ENCODE measurements at regions not wholly inside any gene's neighbourhood (a gene's known extent, or its start where the extent isn't known, plus 50 kb on each side); places are given as distances from the start of the nearest gene placed in this dataset.

- DNase-seq (ENCODE audit: low spot score): no peak
Measured at GRCh38 chr3:107969994-107970819, 120.6 kb downstream of the CD47 start.

DNA sequence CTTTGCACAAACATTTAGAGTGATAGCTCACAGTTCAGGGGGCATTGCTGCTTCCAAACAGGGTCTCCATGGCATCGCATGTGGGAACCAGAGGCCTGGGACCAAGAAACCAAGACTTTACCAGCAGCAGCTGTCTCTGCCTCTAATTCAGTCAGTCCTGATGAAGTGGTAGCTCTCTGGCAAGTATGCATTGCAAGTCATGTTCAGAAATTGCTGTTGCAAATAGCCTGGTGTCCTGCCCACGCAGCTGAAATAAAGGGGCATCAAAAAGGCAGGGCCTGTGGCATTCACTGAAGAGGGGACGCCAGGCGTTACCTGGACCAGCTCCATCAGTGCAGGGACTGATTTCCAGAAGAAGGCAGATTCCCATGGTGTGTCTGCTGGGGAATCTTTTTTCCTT is 121.3 kb downstream of the CD47 start:
- no peak for DNase-seq (ENCODE audit: low spot score)

GRCh38 chr3:107966276-107966675 is 124.6 kb downstream of the CD47 start:
- no peak for DNase-seq (ENCODE audit: low spot score)

DNA sequence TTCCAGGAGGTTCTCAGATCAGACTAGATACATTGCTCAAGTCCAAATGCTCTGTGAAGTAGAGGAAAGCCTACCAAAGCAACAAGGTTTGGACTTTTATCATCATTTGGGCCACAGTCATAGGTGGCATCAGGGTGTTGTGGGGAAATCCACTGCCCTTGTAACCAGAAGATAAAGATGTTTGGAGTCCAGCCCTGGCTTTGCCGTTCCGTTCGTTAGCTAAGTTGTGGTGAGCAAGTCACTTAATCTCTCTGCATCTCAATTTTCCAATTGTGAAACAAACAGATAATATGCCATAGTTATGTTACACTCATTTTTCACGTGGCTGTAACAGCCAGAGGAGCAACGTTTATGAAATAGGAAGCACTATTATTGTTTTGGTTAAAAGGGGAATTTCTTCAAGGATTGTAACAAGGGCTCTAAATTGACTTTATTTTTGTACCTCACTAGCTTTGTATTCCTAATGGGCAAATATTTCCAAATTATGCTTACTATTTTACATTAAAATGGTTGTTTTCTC is 125.6 kb downstream of the CD47 start:
- DNase-seq (ENCODE audit: low spot score): no peak

DNA sequence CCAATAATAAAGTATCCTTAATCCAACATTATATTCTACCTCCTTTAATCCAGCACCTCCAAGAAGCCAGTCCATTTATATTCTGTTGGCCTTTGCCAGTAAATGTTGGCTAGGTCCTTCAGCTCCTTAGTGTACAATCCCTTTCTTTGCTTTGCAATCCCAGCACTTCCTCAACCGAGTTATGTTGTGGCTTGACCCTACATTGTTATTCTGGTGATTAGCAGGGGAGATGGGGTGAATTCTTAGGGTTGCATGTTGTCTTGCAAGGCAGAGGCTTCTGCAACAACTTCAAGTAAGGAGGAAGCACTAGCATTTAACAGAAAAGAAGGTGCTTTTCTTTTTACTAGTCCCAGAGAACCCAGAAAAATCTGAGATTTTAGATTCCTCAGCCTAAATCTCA is 127.2 kb downstream of the CD47 start:
- no peak for DNase-seq (ENCODE audit: low spot score)

DNA sequence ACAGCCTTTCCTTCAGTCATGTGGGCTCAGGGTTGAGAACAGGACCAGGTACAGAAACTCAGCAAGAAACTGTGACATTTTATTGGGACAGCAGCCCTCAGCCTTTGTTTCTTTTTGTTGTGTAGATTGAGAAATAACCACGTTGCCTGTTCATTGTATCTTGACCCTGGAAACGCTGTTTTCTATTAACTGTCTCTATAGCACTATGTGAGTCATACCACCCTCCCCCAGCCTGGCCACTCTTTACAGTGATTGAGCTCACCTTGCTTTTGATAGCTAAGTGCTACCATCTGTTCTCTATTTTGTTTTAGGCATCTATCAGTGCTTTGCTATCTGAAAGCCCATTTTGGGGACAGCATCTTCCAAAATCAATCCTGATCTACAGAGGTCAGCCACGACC is 127.9 kb downstream of the CD47 start:
- peak; percentile 73 for DNase-seq (ENCODE audit: low spot score)

- no peak for DNase-seq (ENCODE audit: low spot score)
Measured at GRCh38 chr3:107962037-107962436, 128.8 kb downstream of the CD47 start.

DNA sequence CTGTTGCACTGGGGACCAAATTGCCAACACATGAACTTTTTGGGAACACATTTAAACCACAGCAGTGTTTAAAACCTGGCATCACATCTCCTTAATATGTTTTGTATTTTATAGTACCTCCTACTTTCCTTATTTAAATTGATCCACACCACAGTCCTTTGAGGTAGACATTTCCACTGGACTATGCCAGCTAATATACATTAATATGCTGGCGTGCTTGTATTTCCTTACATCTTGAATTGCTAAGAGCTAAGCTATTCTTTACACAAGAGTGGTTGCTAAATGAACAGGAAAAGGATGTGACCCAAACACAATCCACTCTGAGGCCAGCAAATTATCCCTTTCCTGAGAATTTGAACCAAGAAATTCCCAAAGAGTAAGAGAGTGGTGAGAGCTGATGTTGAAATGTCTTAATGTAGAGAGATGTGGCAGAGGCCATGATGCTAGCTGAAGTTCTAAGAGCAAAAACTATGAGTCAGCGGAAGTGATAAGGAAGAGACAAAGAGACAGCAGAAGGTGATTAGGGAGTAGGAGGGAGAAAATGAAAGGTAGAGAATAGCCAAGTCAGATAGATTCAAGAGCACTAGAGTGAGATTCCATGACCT is 131.2 kb downstream of the CD47 start:
- no peak for DNase-seq (ENCODE audit: low spot score)

DNA sequence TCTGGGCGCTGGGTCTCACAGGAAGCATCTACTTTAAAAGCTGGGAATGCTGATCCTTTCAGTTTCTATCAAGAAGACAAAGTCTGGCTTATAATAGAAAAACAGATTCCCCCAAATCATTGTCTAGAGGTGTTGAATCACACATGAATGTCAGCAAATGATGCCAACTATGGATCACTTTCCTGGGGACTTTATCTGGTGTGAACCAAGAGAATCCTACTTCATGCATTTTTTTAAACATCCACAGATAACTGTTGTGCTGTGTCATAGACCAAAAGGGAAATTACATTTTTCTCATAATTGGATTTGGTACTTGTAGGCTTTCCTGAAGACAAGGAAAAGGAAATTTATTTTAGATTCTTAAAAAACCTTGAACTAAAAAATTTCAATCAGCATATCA is 132.7 kb downstream of the CD47 start:
- DNase-seq (ENCODE audit: low spot score): no peak

DNA sequence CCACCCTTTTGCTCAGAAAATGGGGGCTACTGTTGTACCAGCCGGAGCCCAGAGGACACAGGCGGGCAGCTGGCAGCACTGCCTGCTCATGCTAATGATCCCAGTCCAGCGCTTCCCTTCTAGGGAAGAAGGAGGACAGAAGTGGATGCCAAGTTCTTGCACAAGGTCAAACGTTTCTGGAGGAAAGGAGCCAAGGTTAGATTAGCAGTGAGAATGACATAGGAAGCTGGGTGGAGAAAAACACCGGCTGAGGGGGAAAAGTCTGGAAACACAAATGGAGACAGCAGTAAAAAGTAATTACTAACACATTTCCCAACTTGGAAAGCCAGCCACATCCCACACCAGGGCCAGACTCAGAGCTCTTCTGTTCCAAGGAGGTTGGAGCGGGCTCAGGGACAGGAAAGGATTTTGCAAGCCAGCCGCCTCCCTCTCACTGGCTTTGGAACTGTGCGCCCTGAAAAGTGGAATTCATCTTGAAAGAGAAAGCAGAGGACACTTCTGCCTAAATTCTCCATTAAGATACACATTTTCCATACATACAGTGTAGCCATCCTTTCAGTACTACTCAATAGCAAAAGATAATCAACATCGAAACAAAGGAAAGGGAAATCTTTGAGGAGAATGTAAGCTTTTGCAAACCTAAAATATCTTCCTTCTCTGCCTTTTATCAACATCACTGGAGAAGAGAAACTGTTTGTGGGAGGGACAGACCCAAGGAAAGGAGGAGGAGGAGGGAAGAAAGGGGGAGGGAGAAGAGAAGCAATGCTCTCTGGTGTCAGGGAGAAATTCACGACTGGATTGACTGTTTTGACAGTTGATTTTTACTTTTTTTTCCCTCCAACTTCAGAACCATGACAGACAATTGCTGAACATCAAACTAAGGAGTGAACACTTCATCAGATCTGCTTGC is 133.6 kb downstream of the CD47 start:
- DNase-seq (ENCODE audit: low spot score): peak; percentile 78

GRCh38 chr3:107954845-107955244 is 136.0 kb downstream of the CD47 start:
- no peak for DNase-seq (ENCODE audit: low spot score)

- no peak for DNase-seq (ENCODE audit: low spot score)
Measured at GRCh38 chr3:107953722-107954121, 137.1 kb downstream of the CD47 start.

DNA sequence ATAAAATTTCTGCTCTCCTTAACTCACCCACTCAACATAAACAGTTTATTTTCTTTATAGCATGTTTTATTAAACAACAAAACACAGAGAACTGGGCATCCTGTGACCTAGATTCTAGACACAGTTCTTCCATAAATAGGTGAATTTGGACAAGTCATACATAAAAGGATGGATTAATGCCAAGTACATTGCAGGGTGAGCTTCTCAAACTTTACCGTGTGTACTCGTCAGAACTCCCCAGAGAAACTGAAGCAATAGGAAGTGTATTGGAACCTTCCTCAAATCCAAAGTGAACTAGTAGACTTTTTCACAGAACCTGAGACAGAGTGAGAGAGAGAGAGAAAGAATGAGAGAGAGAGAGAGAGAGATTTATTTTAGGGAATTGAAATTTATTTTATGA is 139.7 kb downstream of the CD47 start:
- DNase-seq (ENCODE audit: low spot score): peak; percentile 71

DNA sequence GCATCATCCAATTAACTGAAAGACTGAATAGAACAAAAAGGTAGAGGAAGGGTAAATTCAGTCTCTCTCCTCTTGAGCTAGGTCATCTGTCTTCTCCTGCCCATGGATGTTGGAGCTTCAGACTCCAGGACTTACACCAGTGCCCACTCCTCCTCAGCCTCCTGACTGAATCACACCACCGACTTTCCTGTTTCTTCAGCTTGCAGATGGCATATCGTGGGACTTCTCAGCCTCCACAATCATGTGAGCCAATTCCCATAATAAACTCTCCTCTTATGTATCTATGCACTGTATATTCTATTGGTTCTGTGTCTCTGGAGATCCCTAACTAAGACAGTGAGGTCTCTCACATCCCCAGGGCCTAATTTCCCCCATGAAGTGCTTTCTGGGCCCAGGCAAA is 140.4 kb downstream of the CD47 start:
- DNase-seq (ENCODE audit: low spot score): no peak

GRCh38 chr3:107949394-107949970 is 141.3 kb downstream of the CD47 start:
- no peak for DNase-seq (ENCODE audit: low spot score)

DNA sequence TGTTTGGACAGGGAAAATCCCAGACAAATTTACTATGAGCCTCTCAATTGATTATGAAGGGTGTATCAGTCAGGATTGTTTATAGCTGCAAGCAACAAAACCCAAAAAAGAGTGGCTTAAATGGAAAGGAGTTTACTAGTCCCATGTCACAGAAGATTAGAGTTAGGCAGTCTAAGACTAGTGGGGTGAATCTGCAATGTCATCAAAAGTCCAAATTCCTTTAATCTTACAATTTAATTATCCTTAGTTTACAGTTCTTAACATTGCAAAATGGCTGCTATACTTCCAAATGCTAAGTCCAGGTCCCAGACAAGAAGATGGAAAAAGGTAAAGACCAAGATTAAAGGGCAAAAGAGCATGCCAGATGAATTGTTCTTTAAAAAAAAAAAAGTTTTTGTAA is 143.6 kb downstream of the CD47 start:
- no peak for DNase-seq (ENCODE audit: low spot score)

DNA sequence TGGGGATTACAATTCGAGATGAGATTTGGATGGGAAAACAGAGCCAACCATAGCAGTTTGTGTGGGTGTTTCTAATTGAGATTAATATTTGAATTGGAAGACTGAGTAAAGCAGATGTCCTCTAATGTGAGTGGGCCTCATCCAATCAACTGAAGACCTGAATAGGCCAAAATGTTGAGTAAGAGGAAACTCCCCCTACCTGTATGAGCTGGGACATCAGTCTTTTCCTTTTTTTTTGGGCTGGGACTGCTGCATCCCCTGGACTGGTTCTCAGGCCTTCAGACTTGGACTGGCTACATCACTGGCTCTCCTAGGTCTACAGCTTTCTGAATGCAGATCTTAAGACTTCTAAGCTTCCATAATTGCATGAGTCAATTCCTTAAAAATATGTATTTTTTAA is 144.1 kb downstream of the CD47 start:
- no peak for DNase-seq (ENCODE audit: low spot score)

DNA sequence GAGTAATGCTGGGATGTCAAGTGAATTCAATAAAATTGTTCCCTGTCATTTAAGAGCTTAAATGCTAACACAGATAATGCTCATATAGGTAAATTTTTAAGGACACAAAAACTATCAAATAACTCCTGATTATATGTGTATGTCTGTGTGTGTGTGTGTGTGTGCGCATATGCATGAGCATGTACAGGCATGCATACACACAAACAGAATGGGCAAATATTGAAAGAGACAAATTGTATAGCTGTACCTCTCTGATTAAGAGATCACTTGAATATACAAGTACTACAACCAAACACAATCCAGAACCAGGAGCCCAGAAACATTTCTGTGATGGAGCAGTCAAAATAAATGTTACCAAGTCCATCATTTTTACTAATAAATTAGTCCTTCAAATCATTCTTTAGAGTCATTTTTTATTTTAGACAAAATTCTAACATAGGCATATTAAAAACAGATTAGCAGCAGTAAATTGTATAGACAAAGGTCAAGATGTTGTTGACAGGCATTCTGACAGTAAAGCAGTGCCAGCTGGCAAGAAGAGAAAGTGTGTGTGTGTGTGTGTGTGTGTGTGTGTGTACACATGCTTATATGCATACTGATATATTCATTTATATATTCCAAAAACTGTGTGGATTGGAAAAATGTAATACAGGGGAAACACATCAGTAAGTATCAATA is 145.3 kb downstream of the CD47 start:
- no peak for DNase-seq (ENCODE audit: low spot score)

GRCh38 chr3:107943786-107944523 is 146.9 kb downstream of the CD47 start:
- no peak for DNase-seq (ENCODE audit: low spot score)

DNA sequence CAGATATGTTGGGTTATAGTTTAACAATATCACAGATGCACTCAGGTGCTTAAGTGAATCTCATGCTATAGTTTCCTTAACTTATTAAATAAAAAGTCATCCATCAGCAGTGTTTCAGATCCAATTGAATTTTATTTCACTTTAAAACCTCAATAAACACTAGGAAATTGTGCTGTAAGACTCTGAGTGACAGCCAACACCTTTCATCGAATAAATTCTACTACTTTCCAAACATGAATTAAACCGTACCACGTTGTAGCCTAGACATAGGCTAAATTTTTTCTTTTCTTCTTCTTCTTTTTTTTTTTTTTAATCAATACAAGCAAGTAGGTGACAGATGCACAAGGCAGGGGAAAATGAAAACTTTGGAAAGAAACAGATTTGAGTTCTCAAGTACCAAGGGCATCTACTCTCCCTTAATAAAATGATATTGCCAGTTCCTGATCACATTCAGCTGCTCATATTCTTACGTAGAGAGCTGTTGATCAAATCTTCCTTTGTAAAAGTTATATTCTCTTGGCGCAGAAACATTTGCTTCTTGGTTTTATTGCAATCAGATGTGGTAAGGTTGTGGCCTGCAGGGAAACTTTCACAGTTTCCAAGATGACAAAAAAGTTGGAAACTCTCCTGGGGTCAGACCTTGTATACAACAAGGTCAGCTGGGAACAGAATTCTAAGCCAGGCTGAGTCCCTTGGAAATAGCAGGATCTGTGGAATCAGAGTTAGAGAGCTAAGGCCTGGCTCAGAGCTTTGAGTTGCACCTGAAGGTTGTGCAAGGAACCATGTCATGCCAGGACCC is 147.7 kb downstream of the CD47 start:
- no peak for DNase-seq (ENCODE audit: low spot score)
